Endothelial cell of umbilical vein (primary cell): ENCODE measurements at regions not wholly inside any gene's neighbourhood (a gene's known extent, or its start where the extent isn't known, plus 50 kb on each side); places are given as distances from the start of the nearest gene placed in this dataset.

ENCODE experiments used
- BruUV-seq: library from RNA; stranded (reverse); fragments of 400-500 nt; replicated peaks from 2 replicates; lab custom pipeline; 2021; lab: Mats Ljungman, UMichigan
- CTCF ChIA-PET: fragments of 300-600, 350-600 bp; sonication (Branson Sonifier 250); formaldehyde crosslinking; loops from one replicate; lab custom pipeline; 2021; ENCODE audit warnings: antibody characterized with exemption, inconsistent platforms; lab: Charles Lee
- POLR2A ChIA-PET: fragments of 300-600, 350-600 bp; sonication (Branson Sonifier 250); formaldehyde crosslinking; loops from one replicate; lab custom pipeline; 2021; ENCODE audit warnings: antibody characterized with exemption, inconsistent platforms; lab: Charles Lee
- DNase-seq: peaks from one replicate; pipeline ENCODE4 v3.0.0-alpha.2; 2011; ENCODE audit warnings: low read depth, low spot score
- FAIRE-seq: peaks from 2 replicates; lab custom pipeline; 2011; peaks lifted over from hg19 to GRCh38; lab: Jason Lieb, UNC
- H2AFZ ChIP-seq: 2 replicates; pipeline ENCODE4 v1.6.0; 2012; ENCODE audit warnings: low read depth, low read length, control low read depth, inconsistent platforms
- H3K27ac ChIP-seq: 2 replicates; pipeline ENCODE4 v1.5.1; 2011; ENCODE audit warnings: low read depth, mild to moderate bottlenecking, control low read depth, low read length, moderate library complexity; ENCODE audit not compliant: insufficient read depth
- H3K27me3 ChIP-seq, 2 experiments: 2 replicates each; pipeline versions ENCODE4 v1.6.0 to v1.6.1; 2011; ENCODE audit warnings: low read length in 2 of 2, mixed read lengths in 1 of 2; ENCODE audit not compliant: control insufficient read depth in 2 of 2, insufficient read depth in 2 of 2
- H3K36me3 ChIP-seq, 2 experiments: 2 replicates in 1 of 2; 3 replicates in 1 of 2; pipeline ENCODE4 v1.5.1; 2011; ENCODE audit warnings: low read length in 2 of 2, mild to moderate bottlenecking in 1 of 2, moderate library complexity in 1 of 2; ENCODE audit not compliant: control insufficient read depth in 2 of 2, insufficient read depth in 2 of 2; ENCODE audit errors: extremely low read depth in 1 of 2
- H3K4me1 ChIP-seq: 3 replicates; pipeline ENCODE4 v1.5.1; 2011; ENCODE audit warnings: mild to moderate bottlenecking, low read length; ENCODE audit not compliant: control insufficient read depth, insufficient read depth; ENCODE audit errors: extremely low read depth
- H3K4me2 ChIP-seq: 2 replicates; pipeline ENCODE4 v1.6.1; 2011; ENCODE audit warnings: low read length, control low read depth, mixed read lengths; ENCODE audit not compliant: insufficient read depth
- H3K4me3 ChIP-seq, 3 experiments: fragments of 200-600 bp in 1 of 3; sonication (generic), shearing (Covaris generic) in 1 of 3; replicated peaks in 1 of 3; 2 replicates each; pipeline ENCODE4 v1.5.1; 2011 to 2016; ENCODE audit warnings: control low read depth in 3 of 3, low read length in 3 of 3, mild to moderate bottlenecking in 2 of 3, inconsistent platforms in 1 of 3, low read depth in 1 of 3, moderate library complexity in 1 of 3; ENCODE audit not compliant: insufficient read depth in 1 of 3
- H3K79me2 ChIP-seq: 2 replicates; pipeline ENCODE4 v1.6.0; 2012; ENCODE audit warnings: low read length, inconsistent platforms; ENCODE audit not compliant: control insufficient read depth, insufficient read depth
- H3K9ac ChIP-seq: replicated peaks from 2 replicates; pipeline ENCODE3; 2011; ENCODE audit warnings: low read length, control low read depth; ENCODE audit not compliant: insufficient read depth; ENCODE audit errors: extremely low read depth
- H3K9me1 ChIP-seq: replicated peaks from 3 replicates; pipeline ENCODE4 v1.6.0; 2011; ENCODE audit warnings: mild to moderate bottlenecking, low read length; ENCODE audit not compliant: control insufficient read depth, insufficient read depth; ENCODE audit errors: extremely low read depth
- H3K9me3 ChIP-seq: replicated peaks from 2 replicates; pipeline ENCODE4 v1.5.1; 2012; ENCODE audit warnings: low read length, inconsistent platforms; ENCODE audit not compliant: control insufficient read depth, insufficient read depth
- H4K20me1 ChIP-seq: replicated peaks from 2 replicates; pipeline ENCODE3; 2011; ENCODE audit warnings: mild to moderate bottlenecking, low read length; ENCODE audit not compliant: control insufficient read depth, insufficient read depth; ENCODE audit errors: extremely low read depth
- EZH2 ChIP-seq: IDR thresholded peaks from 2 replicates; pipeline ENCODE4 v1.6.1; 2012; ENCODE audit warnings: borderline replicate concordance, low read depth, mild to moderate bottlenecking, moderate library complexity, low read length, inconsistent platforms; ENCODE audit not compliant: severe bottlenecking
- FOS ChIP-seq: IDR thresholded peaks from 2 replicates; pipeline ENCODE4 v1.6.1; 2011; ENCODE audit warnings: mild to moderate bottlenecking, low read length, moderate library complexity, borderline replicate concordance; ENCODE audit not compliant: insufficient read depth
- GATA2 ChIP-seq: IDR thresholded peaks from 2 replicates; pipeline ENCODE4 v1.7.0; 2011; ENCODE audit warnings: low read depth, mild to moderate bottlenecking, moderate library complexity, mixed read lengths, low read length; ENCODE audit not compliant: insufficient read length, insufficient read depth
- JUN ChIP-seq: IDR thresholded peaks from 2 replicates; pipeline ENCODE4 v1.6.1; 2011; ENCODE audit warnings: borderline replicate concordance, low read depth; ENCODE audit not compliant: insufficient read length, insufficient read depth
- MYC ChIP-seq: IDR thresholded peaks from one replicate; pipeline ENCODE4 v1.6.1; 2011; ENCODE audit warnings: mild to moderate bottlenecking, low read depth, low read length
- POLR2A ChIP-seq: IDR thresholded peaks from 2 replicates; pipeline ENCODE4 v1.6.1; 2012; ENCODE audit warnings: low read depth, mild to moderate bottlenecking, control low read depth, low read length
- POLR2AphosphoS5 ChIP-seq: IDR thresholded peaks from 2 replicates; pipeline ENCODE4 v1.6.1; 2012; ENCODE audit warnings: low read depth, mild to moderate bottlenecking, control low read depth, low read length, moderate library complexity; ENCODE audit not compliant: insufficient read depth
- dilution Hi-C: fragments of 300-500 bp; cut with MboI; formaldehyde crosslinking; loops from one replicate; pipeline ENCODE4 v1.15.0; 2019; ENCODE audit warnings: low sequenced_read_pairs; ENCODE audit not compliant: extremely low pct_ligation_motif_present
- intact Hi-C: fragments of 100-400 bp; cut with micrococcal nuclease; formaldehyde crosslinking; loops from one replicate; pipeline ENCODE4 v1.10.0; 2022
- TF ChIP-seq, protein P1 (sequence below), 2 donors: IDR thresholded peaks; 1 replicate in 1 of 2; 2 replicates in 1 of 2; pipeline ENCODE4 v1.5.1; 2011; ENCODE audit warnings: low read length in 2 of 2, mild to moderate bottlenecking in 2 of 2, moderate library complexity in 2 of 2, control low read depth in 1 of 2, inconsistent platforms in 1 of 2, low read depth in 1 of 2; ENCODE audit not compliant: insufficient read depth in 1 of 2; ENCODE audit errors: extremely low read depth in 1 of 2
- TF ChIP-seq, protein P2 (sequence below): IDR thresholded peaks from 2 replicates; pipeline ENCODE4 v1.6.1; 2011; ENCODE audit not compliant: insufficient read depth, insufficient read length

DNA sequence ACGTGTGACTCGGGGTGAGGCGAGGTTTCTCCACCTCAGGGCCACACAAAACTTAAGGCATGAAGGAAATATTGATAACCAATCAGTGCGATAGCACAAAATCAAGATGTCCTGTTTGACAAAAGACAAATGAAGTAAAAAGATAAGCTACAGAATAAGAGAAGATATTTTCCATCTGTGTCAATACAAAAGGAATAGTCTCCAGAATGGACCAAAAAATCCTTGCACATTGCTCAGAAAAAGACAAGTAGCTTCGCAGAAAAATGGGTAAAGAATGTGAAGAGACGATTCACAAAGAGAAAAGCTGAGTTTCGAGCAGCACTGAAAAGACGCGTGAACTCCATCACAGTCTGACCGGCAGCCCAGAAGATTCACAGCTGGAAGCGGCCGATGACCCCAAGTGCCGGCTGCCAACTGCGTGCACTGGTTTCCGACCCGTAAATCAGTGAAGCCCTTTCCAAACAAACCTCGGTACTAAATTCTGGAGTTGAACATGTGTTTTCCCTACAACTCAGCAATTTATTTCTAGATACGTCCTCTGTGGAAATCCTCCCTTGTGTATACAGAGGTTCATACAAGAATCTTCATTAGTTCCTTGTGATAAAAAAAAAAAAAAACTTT lies 308.4 kb downstream of the BRD1 start:
- no peak overlapping the region for H3K4me2 ChIP-seq
- no TSS peak for BruUV-seq
- H3K9me1 ChIP-seq, result no peaks in the 10 kb centered on the region
- no peak overlapping the region for H2AFZ ChIP-seq
- H3K27me3 ChIP-seq, result no peaks in the 10 kb centered on the region
- CTCF ChIA-PET, result no interaction called here
- DNase-seq, result no peak
- H3K4me1 ChIP-seq, result no peaks in the 10 kb centered on the region
- H3K4me3 ChIP-seq, result no peak overlapping the region
- dilution Hi-C loops (no loop called here), intact Hi-C loops (no loop called here)
- H3K36me3 ChIP-seq, result no peaks in the 10 kb centered on the region
- POLR2A ChIA-PET, result no interaction called here
- H3K27ac ChIP-seq, result no peak overlapping the region
- H3K9me3 ChIP-seq, result no peaks in the 10 kb centered on the region
- TF ChIP-seq FOS, result no peak
- no peaks in the 10 kb centered on the region for H3K79me2 ChIP-seq
- no peak for FAIRE-seq
- no peaks in the 10 kb centered on the region for H4K20me1 ChIP-seq
- no peak overlapping the region for H3K9ac ChIP-seq

DNA sequence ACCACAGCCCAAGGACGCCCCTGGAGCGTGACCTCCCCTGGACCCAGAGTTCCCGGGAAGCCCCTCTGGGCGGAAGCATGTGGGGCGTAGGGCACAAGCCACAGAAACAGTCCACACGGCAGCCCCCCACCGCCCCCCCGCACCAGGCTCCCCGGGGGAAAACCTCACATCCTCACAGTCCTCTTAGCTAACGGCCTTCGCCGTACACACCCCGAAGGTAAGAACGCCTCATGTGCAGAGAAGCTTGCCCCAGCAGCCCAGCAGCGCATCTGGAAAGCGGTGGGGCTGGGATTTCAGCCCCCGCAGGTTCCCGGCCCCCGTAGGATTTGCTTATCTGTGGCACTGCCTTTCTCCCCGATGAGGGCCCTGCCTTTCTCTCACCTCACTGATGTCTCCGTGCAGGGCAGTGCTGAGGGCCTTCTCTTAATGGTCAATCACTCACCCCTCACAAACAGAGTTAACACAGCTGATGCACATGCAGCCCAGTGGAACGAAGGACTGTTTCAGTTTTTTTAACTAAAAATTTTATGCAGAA lies 309.2 kb downstream of the BRD1 start:
- no peak for TF ChIP-seq POLR2A
- TF ChIP-seq FOS, result no peak
- TF ChIP-seq JUN, result no peak
- no peak for TF ChIP-seq MYC
- TF ChIP-seq, protein P1, sequence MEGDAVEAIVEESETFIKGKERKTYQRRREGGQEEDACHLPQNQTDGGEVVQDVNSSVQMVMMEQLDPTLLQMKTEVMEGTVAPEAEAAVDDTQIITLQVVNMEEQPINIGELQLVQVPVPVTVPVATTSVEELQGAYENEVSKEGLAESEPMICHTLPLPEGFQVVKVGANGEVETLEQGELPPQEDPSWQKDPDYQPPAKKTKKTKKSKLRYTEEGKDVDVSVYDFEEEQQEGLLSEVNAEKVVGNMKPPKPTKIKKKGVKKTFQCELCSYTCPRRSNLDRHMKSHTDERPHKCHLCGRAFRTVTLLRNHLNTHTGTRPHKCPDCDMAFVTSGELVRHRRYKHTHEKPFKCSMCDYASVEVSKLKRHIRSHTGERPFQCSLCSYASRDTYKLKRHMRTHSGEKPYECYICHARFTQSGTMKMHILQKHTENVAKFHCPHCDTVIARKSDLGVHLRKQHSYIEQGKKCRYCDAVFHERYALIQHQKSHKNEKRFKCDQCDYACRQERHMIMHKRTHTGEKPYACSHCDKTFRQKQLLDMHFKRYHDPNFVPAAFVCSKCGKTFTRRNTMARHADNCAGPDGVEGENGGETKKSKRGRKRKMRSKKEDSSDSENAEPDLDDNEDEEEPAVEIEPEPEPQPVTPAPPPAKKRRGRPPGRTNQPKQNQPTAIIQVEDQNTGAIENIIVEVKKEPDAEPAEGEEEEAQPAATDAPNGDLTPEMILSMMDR (IDR thresholded peaks at IDR 0.05; ENCODE audit: extremely low read depth in 1 of 2, insufficient read depth in 1 of 2, low read depth in 1 of 2, low read length in 2 of 2), result no peak
- TF ChIP-seq POLR2AphosphoS5, result no peak
- TF ChIP-seq, protein P2, sequence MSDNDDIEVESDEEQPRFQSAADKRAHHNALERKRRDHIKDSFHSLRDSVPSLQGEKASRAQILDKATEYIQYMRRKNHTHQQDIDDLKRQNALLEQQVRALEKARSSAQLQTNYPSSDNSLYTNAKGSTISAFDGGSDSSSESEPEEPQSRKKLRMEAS, result no peak
- no peak for TF ChIP-seq EZH2
- TF ChIP-seq GATA2, result no peak
- intact Hi-C loops, result no loop called here
- Histone ChIP-seq H3K79me2 (no peaks in the 10 kb centered on the region), H3K9me3 (no peaks in the 10 kb centered on the region), H3K4me2 (no peak overlapping the region), H4K20me1 (no peaks in the 10 kb centered on the region), H3K9ac (no peak overlapping the region), H3K27me3 (no peaks in the 10 kb centered on the region), H3K36me3 (no peaks in the 10 kb centered on the region), H3K4me1 (no peaks in the 10 kb centered on the region), H3K9me1 (no peaks in the 10 kb centered on the region), H3K27ac (no peak overlapping the region), H3K4me3 (no peak overlapping the region), H2AFZ (no peak overlapping the region)
- POLR2A ChIA-PET, result no interaction called here
- CTCF ChIA-PET, result no interaction called here
- dilution Hi-C loops, result no loop called here
- BruUV-seq, result no TSS peak
- FAIRE-seq (no peak), DNase-seq (no peak)
